Prostate gland (tissue), 2 donors: ENCODE measurements at regions not wholly inside any gene's neighbourhood (a gene's known extent, or its start where the extent isn't known, plus 50 kb on each side); places are given as distances from the start of the nearest gene placed in this dataset.

Experiments
- DNase-seq: peaks from one replicate; pipeline ENCODE4 v3.0.0-alpha.2; 2019; ENCODE audit warnings: low spot score
- H3K27ac ChIP-seq, 2 donors: fragments of 200-600 bp; sonication (generic); 2 replicates each; pipeline ENCODE4 v1.5.1; 2017 to 2019
- H3K27me3 ChIP-seq: fragments of 200-600 bp; sonication (generic); replicated peaks from 2 replicates; pipeline ENCODE4 v1.5.1; 2019; ENCODE audit not compliant: insufficient read depth
- H3K36me3 ChIP-seq, 2 donors: fragments of 200-600 bp; sonication (generic); 1 replicate in 1 of 2; 2 replicates in 1 of 2; pipeline versions ENCODE4 v1.5.1 to v1.8.1; 2017 to 2019
- H3K4me1 ChIP-seq: fragments of 200-600 bp; sonication (generic); replicated peaks from 2 replicates; pipeline ENCODE4 v1.5.1; 2019
- H3K4me3 ChIP-seq, 2 donors: fragments of 200-600 bp; sonication (generic); 2 replicates each; pipeline ENCODE4 v1.5.1; 2017 to 2019
- H3K9me3 ChIP-seq: fragments of 200-600 bp; sonication (generic); 2 replicates; pipeline ENCODE4 v1.5.1; 2017
- POLR2A ChIP-seq: fragments of 450-650 bp; IDR thresholded peaks from one replicate; pipeline ENCODE4 v1.6.1; 2016; ENCODE audit warnings: antibody characterized with exemption, mild to moderate bottlenecking
- POLR2AphosphoS5 ChIP-seq: sonication (generic); formaldehyde crosslinking; IDR thresholded peaks from one replicate; pipeline ENCODE4 v1.6.1; 2017; ENCODE audit warnings: antibody characterized with exemption
- WGBS: methylation state at CpG from one replicate; pipeline ENCODE4 v1.1.5; 2018; 5-methylcytosine and 5-hydroxymethylcytosine counted together
- intact Hi-C: fragments of 100-400 bp; cut with DNase I; formaldehyde crosslinking; loops from one replicate; pipeline ENCODE4 v1.14.2; 2022
- TF ChIP-seq, protein P1 (sequence below), 4 experiments: fragments of 200-600 bp in 2 of 4; fragments of 450-650 bp in 2 of 4; sonication (generic) in 2 of 4; IDR thresholded peaks; 1 replicate in 3 of 4; 2 replicates in 1 of 4; pipeline ENCODE4 v1.5.1; 2016 to 2019; ENCODE audit warnings: antibody characterized with exemption in 4 of 4, mild to moderate bottlenecking in 2 of 4, moderate library complexity in 2 of 4

DNA sequence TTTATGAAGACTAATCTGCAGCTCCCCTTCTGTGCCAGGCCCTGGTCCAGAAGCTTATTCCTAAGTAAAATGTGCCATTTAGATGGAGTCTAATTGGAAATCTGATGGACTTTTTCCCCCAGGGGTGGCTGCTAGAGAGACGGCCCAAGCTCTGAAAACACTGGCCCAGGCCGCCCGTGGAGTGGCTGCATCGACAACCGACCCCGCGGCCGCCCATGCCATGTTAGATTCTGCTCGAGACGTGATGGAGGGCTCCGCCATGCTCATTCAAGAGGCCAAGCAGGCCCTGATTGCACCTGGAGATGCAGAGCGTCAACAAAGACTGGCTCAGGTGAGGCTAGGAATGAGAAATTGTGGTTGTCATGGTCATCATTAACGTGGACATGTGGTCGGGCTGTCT lies 305.8 kb upstream of the TPM1 start:
- 96% methylated on average over 12 of the region's 14 CpGs for WGBS
- Histone ChIP-seq H3K27ac (no peak overlapping the region), H3K36me3 (no peaks in the 10 kb centered on the region), H3K4me3 (no peak overlapping the region), H3K9me3 (no peaks in the 10 kb centered on the region), H3K27me3 (no peaks in the 10 kb centered on the region), H3K4me1 (no peaks in the 10 kb centered on the region)
- TF ChIP-seq, protein P1, sequence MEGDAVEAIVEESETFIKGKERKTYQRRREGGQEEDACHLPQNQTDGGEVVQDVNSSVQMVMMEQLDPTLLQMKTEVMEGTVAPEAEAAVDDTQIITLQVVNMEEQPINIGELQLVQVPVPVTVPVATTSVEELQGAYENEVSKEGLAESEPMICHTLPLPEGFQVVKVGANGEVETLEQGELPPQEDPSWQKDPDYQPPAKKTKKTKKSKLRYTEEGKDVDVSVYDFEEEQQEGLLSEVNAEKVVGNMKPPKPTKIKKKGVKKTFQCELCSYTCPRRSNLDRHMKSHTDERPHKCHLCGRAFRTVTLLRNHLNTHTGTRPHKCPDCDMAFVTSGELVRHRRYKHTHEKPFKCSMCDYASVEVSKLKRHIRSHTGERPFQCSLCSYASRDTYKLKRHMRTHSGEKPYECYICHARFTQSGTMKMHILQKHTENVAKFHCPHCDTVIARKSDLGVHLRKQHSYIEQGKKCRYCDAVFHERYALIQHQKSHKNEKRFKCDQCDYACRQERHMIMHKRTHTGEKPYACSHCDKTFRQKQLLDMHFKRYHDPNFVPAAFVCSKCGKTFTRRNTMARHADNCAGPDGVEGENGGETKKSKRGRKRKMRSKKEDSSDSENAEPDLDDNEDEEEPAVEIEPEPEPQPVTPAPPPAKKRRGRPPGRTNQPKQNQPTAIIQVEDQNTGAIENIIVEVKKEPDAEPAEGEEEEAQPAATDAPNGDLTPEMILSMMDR (IDR thresholded peaks at IDR 0.05): no peak
- TF ChIP-seq POLR2A (no peak), POLR2AphosphoS5 (no peak)
- no peak for DNase-seq
- intact Hi-C loops: no loop called here

DNA sequence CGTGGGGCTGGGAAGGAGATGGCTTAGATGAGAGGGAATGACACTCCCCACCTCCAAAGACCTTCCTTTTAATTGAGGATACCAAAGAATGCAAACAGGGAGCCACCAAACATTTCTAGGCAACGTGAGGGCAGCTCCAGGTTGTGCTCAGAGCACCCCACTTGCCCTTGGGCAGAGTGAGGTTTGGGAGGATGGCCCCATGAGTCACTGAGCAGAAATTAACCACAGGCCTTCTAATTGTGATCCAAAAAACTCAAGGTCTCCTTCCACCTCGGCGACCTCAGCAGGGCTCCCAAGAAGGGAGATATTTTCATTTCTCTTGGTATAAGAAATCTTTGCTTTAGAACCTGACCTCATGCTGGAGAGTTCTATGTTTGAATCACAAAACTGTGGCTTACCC lies 305.0 kb upstream of the TPM1 start:
- H3K27ac ChIP-seq: no peak overlapping the region
- TF ChIP-seq, protein P1 (IDR thresholded peaks at IDR 0.05): no peak
- TF ChIP-seq POLR2AphosphoS5 (no peak), POLR2A (no peak)
- H3K9me3 ChIP-seq: no peaks in the 10 kb centered on the region
- WGBS: 85% methylated on average over 4 of the region's 4 CpGs
- intact Hi-C loops: no loop called here
- H3K36me3 ChIP-seq: no peaks in the 10 kb centered on the region
- H3K27me3 ChIP-seq: no peaks in the 10 kb centered on the region
- no peak overlapping the region for H3K4me3 ChIP-seq
- no peak for DNase-seq
- H3K4me1 ChIP-seq: no peaks in the 10 kb centered on the region

DNA sequence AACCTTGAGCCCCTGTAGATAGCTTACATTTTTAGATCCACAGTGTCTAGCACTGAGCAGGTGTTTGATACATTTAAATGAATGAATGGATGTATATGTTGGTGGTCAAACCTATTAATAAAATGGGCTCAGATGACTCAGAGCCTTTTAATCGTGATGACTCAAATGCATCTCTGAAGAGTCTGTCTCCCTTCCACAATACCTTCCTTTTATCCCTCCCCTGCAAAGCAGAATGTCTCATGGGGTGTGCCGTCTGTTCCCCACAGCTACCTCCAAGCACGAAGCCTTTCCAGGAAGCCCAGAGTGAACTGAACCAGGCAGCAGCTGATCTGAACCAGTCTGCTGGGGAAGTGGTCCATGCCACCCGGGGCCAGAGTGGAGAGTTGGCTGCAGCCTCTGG lies 303.5 kb upstream of the TPM1 start:
- TF ChIP-seq POLR2AphosphoS5 (no peak), POLR2A (no peak)
- TF ChIP-seq, protein P1 (IDR thresholded peaks at IDR 0.05): no peak
- H3K27ac ChIP-seq: no peak overlapping the region
- no peaks in the 10 kb centered on the region for H3K9me3 ChIP-seq
- intact Hi-C loops: no loop called here
- no peaks in the 10 kb centered on the region for H3K4me1 ChIP-seq
- no peaks in the 10 kb centered on the region for H3K27me3 ChIP-seq
- no peaks in the 10 kb centered on the region for H3K36me3 ChIP-seq
- WGBS: 85% methylated on average over 4 of the region's 4 CpGs
- no peak overlapping the region for H3K4me3 ChIP-seq
- no peak for DNase-seq

DNA sequence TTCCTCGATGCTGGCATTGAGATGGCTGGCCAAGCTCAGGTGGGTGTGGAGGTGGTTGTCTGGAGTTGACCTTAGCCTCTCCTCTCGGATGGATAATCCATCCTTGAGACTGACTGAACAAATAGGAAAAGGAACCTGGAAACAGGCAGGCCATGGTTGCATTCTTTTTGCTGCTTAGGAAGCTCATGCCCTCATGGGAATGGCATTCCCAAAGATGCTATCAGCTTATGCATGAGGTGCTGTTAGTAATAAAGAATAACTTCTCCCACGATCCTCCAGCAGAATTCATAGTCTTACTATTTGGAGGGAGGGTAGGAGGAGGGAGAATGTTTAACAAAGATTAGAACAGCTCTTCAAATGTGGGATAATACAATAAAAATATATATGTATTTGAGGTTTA lies 303.0 kb upstream of the TPM1 start:
- DNase-seq: no peak
- no peaks in the 10 kb centered on the region for H3K27me3 ChIP-seq
- no peaks in the 10 kb centered on the region for H3K36me3 ChIP-seq
- no peaks in the 10 kb centered on the region for H3K4me1 ChIP-seq
- H3K4me3 ChIP-seq: no peak overlapping the region
- intact Hi-C loops: no loop called here
- no peak for TF ChIP-seq POLR2AphosphoS5
- TF ChIP-seq POLR2A: no peak
- TF ChIP-seq, protein P1 (IDR thresholded peaks at IDR 0.05): no peak
- WGBS: 72% methylated on average over 3 of the region's 3 CpGs
- no peak overlapping the region for H3K27ac ChIP-seq
- H3K9me3 ChIP-seq: no peaks in the 10 kb centered on the region

DNA sequence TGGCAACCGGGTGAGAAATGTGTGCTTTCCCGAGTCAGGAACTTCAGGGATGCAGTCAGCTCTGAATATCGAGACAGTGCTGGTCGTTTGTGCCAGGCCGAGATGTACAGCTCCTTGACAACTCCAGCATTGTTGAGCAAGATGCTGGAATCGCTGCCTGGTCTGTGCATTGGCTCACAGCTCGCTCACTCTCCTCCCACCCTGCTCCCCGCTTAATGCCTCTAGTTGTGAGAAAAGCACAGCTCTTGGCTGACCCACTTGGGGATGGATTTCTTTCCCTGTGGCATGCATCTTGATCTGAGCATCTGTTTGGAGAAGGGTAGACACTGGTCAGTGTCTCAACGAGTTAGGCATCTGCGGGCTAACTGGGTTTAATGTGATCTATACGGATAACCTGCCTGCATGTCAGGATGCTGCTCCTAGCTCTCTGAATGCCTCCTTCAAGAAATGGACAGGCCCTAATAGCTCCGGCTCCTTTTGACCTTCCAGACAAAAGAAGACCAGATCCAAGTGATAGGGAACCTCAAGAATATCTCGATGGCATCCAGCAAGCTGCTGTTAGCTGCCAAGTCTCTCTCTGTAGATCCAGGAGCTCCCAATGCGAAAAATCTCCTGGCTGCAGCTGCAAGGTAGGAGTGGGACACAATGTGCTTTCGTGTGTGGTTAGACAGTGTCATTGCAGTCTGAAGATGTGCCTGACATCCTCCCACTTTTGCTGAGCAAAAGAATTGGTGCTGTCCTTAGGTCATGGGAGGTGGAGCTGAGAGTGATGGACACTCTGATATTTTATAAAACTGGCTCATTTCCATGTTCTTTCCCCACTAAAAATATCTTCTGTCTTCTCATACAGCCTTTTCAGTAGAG lies 302.2 kb upstream of the TPM1 start:
- Histone ChIP-seq H3K27ac (no peak overlapping the region), H3K36me3 (no peaks in the 10 kb centered on the region)

More for the DNA sequence above, 302.2 kb upstream of the TPM1 start:
- intact Hi-C loops: loop anchor here (5.0 kb wide), 1 partner anchor 348 kb away; the partner anchor contains the start of gene TLN2
- Histone ChIP-seq H3K27me3 (no peaks in the 10 kb centered on the region), H3K4me3 (no peak overlapping the region), H3K4me1 (no peaks in the 10 kb centered on the region), H3K9me3 (no peaks in the 10 kb centered on the region)
- DNase-seq: no peak
- 67% methylated on average over 15 of the region's 15 CpGs for WGBS
- TF ChIP-seq POLR2AphosphoS5 (no peak), POLR2A (no peak)
- TF ChIP-seq, protein P1 (IDR thresholded peaks at IDR 0.05): no peak
